ENCODE measurements at regions not wholly inside any gene's neighbourhood (a gene's known extent, or its start where the extent isn't known, plus 50 kb on each side); places are given as distances from the start of the nearest gene placed in this dataset.
A peak's percentile ranks its signal among the peaks of the same experiment; 100 is the strongest.

- no peak for TF ChIP-seq ZBTB40 (IDR thresholded peaks at IDR 0.05)
- TF ChIP-seq ZBTB40 (CRISPR knock-in tag; IDR thresholded peaks at IDR 0.05), result peak; percentile 60
- no peak for TF ChIP-seq ZHX1 (CRISPR knock-in tag; IDR thresholded peaks at IDR 0.05; ENCODE audit: low read depth)
- TF ChIP-seq MXD4 (CRISPR knock-in tag; IDR thresholded peaks at IDR 0.05), result no peak; the same call in 1 of the 2 replicates
- peak; percentile 49; the same call in 1 of the 2 replicates for TF ChIP-seq TCF7 (IDR thresholded peaks at IDR 0.05; ENCODE audit: low read depth)
- TF ChIP-seq ARNT2 (CRISPR knock-in tag; IDR thresholded peaks at IDR 0.05; ENCODE audit: low read depth), result peak; percentile 78
- no peak for TF ChIP-seq SP4 (CRISPR knock-in tag; IDR thresholded peaks at IDR 0.05)
- TF ChIP-seq ZNF496 (CRISPR knock-in tag; IDR thresholded peaks at IDR 0.05; ENCODE audit: insufficient replicate concordance), result no peak
- TF ChIP-seq NR2C2 (CRISPR knock-in tag; IDR thresholded peaks at IDR 0.05; ENCODE audit: borderline replicate concordance), result peak; percentile 82
- peak; percentile 77; the same call in 1 of the 2 replicates for TF ChIP-seq ZNF331 (CRISPR knock-in tag; IDR thresholded peaks at IDR 0.05)
- peak; percentile 71; the same call in 1 of the 2 replicates for TF ChIP-seq ZNF343 (CRISPR knock-in tag; IDR thresholded peaks at IDR 0.05)
- no peak for TF ChIP-seq ZNF790 (CRISPR knock-in tag; IDR thresholded peaks at IDR 0.05; ENCODE audit: borderline replicate concordance)
- TF ChIP-seq MYC (CRISPR knock-in tag; IDR thresholded peaks at IDR 0.05; ENCODE audit: borderline replicate concordance), result peak; percentile 71; the same call in 1 of the 2 replicates
- TF ChIP-seq ZNF225 (CRISPR knock-in tag; IDR thresholded peaks at IDR 0.05), result no peak
- peak; percentile 78; the same call in 1 of the 2 replicates for TF ChIP-seq ZNF230 (CRISPR knock-in tag; IDR thresholded peaks at IDR 0.05)
- peak; percentile 63 for TF ChIP-seq ZNF670 (CRISPR knock-in tag; IDR thresholded peaks at IDR 0.05; ENCODE audit: borderline replicate concordance)
- TF ChIP-seq ZNF335 (CRISPR knock-in tag; IDR thresholded peaks at IDR 0.05), result no peak; the same call in 1 of the 2 replicates
- no peak for TF ChIP-seq CC2D1A (CRISPR knock-in tag; IDR thresholded peaks at IDR 0.05)
These were observed 161.8 kb upstream of the GRK3 start (continued) for GRCh38 chr22:25402501-25403283.

Measured in HepG2 (cell line).